ENCODE measurements at regions not wholly inside any gene's neighbourhood (a gene's known extent, or its start where the extent isn't known, plus 50 kb on each side); places are given as distances from the start of the nearest gene placed in this dataset.
"Not testable (repeated sequence)": the region's sequence is repeated elsewhere in the genome, so short reads cannot be mapped to it uniquely, and the experiment has no call there.

- no peaks in the 10 kb centered on the region for H3K36me3 Mint-ChIP-seq (ENCODE audit: low read depth)
- H3K27ac Mint-ChIP-seq: no peak overlapping the region
- H3K4me3 Mint-ChIP-seq: no peak overlapping the region
- no peak for DNase-seq
- H3K4me1 Mint-ChIP-seq (ENCODE audit: low read depth): peaks cover 2% of the 10 kb centered on the region
- H3K27me3 Mint-ChIP-seq: peaks cover 26% of the 10 kb centered on the region
- H3K9me3 Mint-ChIP-seq: peaks cover 6% of the 10 kb centered on the region
Measured at GRCh38 chr10:3391657-3392056, 219.1 kb upstream of the PITRM1 start.

DNA sequence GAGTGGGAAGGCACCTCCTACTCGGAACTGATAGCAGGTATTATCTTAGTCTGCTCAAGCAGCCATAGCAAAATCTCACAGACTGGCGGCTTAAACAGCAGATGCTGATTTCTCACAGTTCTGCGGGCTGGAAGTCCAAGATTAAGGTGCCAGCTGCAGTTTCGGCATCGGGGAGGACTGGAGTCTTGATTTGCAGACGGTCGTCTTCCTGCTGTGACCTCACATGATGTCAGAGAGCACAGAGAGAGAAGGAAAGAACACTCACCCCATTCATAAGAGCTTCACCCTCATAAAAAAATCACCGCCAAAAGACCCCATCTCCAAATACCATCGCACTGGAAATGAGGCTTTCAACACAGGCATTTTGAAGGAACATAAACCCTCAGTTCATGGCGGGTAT is 216.5 kb upstream of the PITRM1 start:
- H3K4me1 Mint-ChIP-seq (ENCODE audit: low read depth): no peaks in the 10 kb centered on the region
- peaks cover 18% of the 10 kb centered on the region for H3K27me3 Mint-ChIP-seq
- no peak for DNase-seq
- H3K4me3 Mint-ChIP-seq: no peak overlapping the region
- H3K9me3 Mint-ChIP-seq: peaks cover 12% of the 10 kb centered on the region
- no peaks in the 10 kb centered on the region for H3K36me3 Mint-ChIP-seq (ENCODE audit: low read depth)
- no peak overlapping the region for H3K27ac Mint-ChIP-seq

DNA sequence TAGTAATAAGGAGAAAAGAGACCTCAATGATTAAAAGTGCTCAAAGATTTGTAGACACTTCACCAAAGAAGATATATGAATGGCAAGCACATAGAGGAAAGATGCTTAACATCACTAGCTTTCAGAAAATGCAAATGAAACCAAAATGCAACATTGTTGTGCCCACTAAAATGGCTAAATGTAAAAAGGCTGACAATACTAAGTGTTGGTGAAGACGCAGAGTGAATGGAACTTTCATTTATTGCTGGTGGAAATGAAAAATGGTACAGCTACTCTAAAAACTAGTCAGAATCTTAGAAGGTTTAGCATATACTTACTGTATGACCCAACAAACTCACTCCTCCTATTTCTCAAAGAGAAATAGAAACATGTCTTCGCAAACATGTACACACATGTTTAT is 212.9 kb upstream of the PITRM1 start:
- H3K4me1 Mint-ChIP-seq (ENCODE audit: low read depth): no peaks in the 10 kb centered on the region
- H3K27me3 Mint-ChIP-seq: peaks cover 14% of the 10 kb centered on the region
- H3K27ac Mint-ChIP-seq: no peak overlapping the region
- peaks cover 12% of the 10 kb centered on the region for H3K9me3 Mint-ChIP-seq
- no peak overlapping the region for H3K4me3 Mint-ChIP-seq
- H3K36me3 Mint-ChIP-seq (ENCODE audit: low read depth): no peaks in the 10 kb centered on the region
- no peak for DNase-seq

DNA sequence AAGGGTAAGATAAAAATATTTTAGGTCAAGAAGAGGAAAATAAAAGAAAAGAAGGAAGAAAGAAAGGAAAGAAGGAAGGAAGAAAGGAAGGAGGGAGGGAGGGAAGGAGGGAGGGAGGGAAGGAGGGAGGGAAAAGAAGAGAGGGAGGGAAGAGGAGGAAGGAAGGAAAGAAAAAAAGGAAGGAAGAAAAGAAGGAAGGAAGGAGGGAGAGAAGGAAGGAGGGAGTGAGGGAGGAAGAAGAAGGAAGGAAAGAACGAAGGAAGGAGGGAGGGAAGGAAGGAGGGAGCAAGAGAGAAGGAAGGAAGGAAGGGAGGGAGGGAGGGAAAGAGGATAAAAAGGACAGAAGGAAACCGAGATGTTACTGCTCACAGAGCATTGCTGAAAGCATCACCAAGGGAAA is 209.5 kb upstream of the PITRM1 start:
- H3K27ac Mint-ChIP-seq: no peak overlapping the region
- no peak for DNase-seq
- no peaks in the 10 kb centered on the region for H3K36me3 Mint-ChIP-seq (ENCODE audit: low read depth)
- no peaks in the 10 kb centered on the region for H3K4me1 Mint-ChIP-seq (ENCODE audit: low read depth)
- peaks cover 14% of the 10 kb centered on the region for H3K27me3 Mint-ChIP-seq
- H3K4me3 Mint-ChIP-seq: no peak overlapping the region
- H3K9me3 Mint-ChIP-seq: peaks cover 12% of the 10 kb centered on the region

DNA sequence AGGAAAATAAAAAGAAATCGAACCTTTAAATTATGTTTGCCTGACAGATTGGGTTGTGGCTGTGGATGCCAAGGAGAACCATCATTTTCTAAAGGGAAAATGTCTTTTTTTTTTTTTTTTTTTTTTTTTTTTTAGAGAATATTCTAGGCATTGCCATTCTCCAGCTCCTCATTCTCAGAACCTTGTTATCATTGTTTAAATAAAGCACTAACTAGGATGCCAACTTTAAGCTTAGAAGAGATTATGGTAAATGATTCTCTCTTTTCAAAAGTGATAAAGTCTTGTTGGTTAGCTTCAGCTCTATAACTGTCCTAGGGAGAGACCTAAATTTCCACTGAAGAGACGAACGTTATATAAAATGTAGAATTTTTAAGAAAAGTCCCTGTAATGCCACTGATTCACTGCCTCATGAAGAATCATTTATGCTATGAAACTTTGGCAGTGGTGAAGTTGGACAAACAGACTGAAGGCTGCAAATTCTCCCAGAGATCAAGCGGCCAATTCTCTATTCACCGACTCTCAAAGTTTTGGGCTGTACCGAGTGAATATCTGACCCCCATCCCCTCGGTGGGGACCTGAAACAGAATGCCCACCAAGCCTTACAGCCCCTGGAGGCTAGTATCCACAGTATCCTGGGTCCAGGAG is 207.9 kb upstream of the PITRM1 start:
- Mint-ChIP-seq H3K27ac (no peak overlapping the region), H3K9me3 (peaks cover 8% of the 10 kb centered on the region), H3K27me3 (peaks cover 8% of the 10 kb centered on the region), H3K36me3 (ENCODE audit: low read depth) (no peaks in the 10 kb centered on the region), H3K4me1 (ENCODE audit: low read depth) (no peaks in the 10 kb centered on the region), H3K4me3 (no peak overlapping the region)
- no peak for DNase-seq

DNA sequence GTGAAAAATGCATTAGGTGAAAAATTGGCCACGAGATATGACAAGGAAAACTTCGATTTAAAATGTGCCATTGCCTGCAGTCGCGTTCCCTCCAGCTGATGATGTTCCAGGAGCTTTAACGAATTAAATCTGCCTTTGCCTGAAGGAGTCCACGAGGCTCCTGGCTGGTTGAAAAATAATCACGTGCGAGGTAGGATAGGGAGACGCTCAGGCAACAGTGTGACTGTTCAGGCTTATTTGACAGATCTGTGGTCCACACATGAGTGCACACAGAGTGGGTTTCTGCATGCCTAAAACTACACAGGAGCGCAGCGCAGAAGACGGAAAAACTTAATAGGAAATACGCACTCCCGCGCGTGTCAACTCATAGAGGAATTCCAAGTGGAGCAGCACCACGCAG is 204.0 kb upstream of the PITRM1 start:
- no peaks in the 10 kb centered on the region for H3K36me3 Mint-ChIP-seq (ENCODE audit: low read depth)
- no peak overlapping the region for H3K4me3 Mint-ChIP-seq
- no peak overlapping the region for H3K27ac Mint-ChIP-seq
- H3K9me3 Mint-ChIP-seq: no peaks in the 10 kb centered on the region
- DNase-seq: no peak
- H3K27me3 Mint-ChIP-seq: peaks cover 8% of the 10 kb centered on the region
- no peaks in the 10 kb centered on the region for H3K4me1 Mint-ChIP-seq (ENCODE audit: low read depth)

GRCh38 chr10:3375505-3375904 is 202.9 kb upstream of the PITRM1 start:
- Mint-ChIP-seq H3K27ac (no peak overlapping the region), H3K36me3 (ENCODE audit: low read depth) (no peaks in the 10 kb centered on the region), H3K4me1 (ENCODE audit: low read depth) (no peaks in the 10 kb centered on the region), H3K4me3 (no peak overlapping the region), H3K27me3 (peaks cover 4% of the 10 kb centered on the region), H3K9me3 (no peaks in the 10 kb centered on the region)
- no peak for DNase-seq

DNA sequence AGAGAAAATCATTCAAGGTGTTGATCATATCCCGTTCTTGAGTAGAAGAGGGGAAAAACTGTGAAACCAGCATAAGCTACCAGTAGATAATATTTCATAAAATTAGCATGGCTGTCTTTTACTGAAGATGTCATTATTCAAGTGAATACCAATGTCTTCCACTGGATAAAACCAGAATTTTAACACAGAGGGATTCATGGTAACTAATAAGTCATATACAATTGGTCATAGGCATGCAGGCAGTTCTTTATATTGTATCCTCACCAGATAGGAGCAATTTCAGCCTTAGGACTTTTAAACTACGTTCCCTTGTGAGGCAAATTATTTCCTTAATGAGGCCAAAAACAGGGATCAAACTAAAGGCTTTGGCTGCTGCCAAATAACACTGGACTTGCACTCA is 202.3 kb upstream of the PITRM1 start:
- Mint-ChIP-seq H3K27me3 (peaks cover 4% of the 10 kb centered on the region), H3K9me3 (no peaks in the 10 kb centered on the region), H3K4me3 (no peak overlapping the region), H3K36me3 (ENCODE audit: low read depth) (no peaks in the 10 kb centered on the region), H3K27ac (no peak overlapping the region), H3K4me1 (ENCODE audit: low read depth) (no peaks in the 10 kb centered on the region)
- DNase-seq: no peak

- not testable (repeated sequence) for H3K4me1 Mint-ChIP-seq (ENCODE audit: low read depth); DNase-seq; H3K4me3 Mint-ChIP-seq; H3K36me3 Mint-ChIP-seq (ENCODE audit: low read depth); H3K9me3 Mint-ChIP-seq; H3K27ac Mint-ChIP-seq; H3K27me3 Mint-ChIP-seq
Measured at GRCh38 chr10:3373374-3374027, 200.9 kb upstream of the PITRM1 start.

DNA sequence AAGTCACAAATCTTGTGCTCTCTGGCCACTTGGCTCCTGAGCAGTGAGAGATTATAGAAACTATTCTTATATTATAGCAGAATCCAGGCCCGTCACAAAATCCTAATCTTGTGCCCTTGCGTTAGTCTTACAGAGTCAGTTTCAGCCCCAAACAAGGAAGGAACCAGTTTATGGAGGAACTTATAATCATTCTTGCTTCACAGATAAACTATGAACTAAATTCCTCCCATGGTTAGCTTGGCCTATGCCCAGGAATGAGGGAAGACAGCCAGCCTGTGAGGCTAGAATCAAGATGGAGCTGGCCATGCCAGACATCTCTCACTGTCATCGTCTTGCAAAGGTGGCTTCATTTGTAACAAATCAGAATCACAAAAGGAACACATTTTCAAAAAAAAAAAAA is 199.7 kb upstream of the PITRM1 start:
- no peak overlapping the region for H3K27ac Mint-ChIP-seq
- H3K27me3 Mint-ChIP-seq: peaks cover 3% of the 10 kb centered on the region
- no peaks in the 10 kb centered on the region for H3K36me3 Mint-ChIP-seq (ENCODE audit: low read depth)
- DNase-seq: no peak
- H3K4me3 Mint-ChIP-seq: no peak overlapping the region
- no peaks in the 10 kb centered on the region for H3K9me3 Mint-ChIP-seq
- no peaks in the 10 kb centered on the region for H3K4me1 Mint-ChIP-seq (ENCODE audit: low read depth)

DNA sequence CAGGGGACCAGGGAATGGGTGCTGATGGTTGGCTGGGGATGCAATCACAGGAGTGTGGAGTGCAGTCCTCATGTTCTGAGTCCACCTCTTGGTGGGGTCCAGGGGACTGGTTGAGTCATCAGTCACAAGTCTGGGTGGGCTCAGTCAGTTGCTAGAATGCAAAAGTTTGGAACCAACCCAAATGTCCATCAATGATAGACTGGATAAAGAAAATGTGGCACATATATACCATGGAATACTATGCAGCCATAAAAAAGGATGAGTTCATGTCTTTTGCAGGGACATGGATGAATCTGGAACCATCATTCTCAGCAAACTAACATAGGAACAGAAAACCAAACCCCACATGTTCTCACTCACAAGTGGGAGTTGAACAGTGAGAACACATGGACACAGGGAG is 199.0 kb upstream of the PITRM1 start:
- H3K9me3 Mint-ChIP-seq; H3K27me3 Mint-ChIP-seq; DNase-seq; H3K27ac Mint-ChIP-seq; H3K36me3 Mint-ChIP-seq (ENCODE audit: low read depth); H3K4me3 Mint-ChIP-seq; H3K4me1 Mint-ChIP-seq (ENCODE audit: low read depth): not testable (repeated sequence)

DNA sequence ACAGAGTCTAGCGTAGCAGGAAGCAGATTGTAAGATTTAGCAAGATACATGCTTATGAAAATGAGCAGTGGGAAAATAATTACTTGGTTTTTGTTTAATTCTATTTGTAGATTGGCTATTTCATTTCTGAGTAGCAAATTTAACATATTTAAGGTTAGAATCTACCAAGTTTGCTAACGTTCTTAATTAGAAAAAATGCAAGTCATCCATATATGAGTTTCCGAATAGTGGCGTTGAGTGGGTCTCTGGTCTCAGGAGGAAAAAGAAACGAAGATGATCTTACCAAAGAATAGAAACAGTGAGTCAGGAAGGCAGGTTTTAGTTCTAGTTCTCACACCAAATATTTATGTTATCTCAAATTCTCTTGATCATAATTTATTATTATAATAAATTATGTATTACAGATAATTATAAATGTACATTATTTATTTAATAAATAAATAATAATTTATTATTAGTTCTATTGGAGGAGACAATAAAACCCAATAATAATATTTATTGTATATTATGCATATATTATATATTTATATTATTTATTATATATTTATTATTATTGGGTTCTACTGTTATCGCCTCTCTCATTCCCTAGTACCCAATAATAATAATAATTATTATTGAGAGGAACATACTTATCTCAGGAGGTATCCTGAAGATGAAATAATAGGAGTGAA is 194.3 kb upstream of the PITRM1 start:
- Mint-ChIP-seq H3K4me1 (ENCODE audit: low read depth) (peaks cover 5% of the 10 kb centered on the region), H3K4me3 (no peak overlapping the region), H3K27me3 (peaks cover 11% of the 10 kb centered on the region), H3K36me3 (ENCODE audit: low read depth) (no peaks in the 10 kb centered on the region), H3K9me3 (peaks cover 6% of the 10 kb centered on the region), H3K27ac (no peak overlapping the region)
- DNase-seq: no peak

- Mint-ChIP-seq H3K4me1 (ENCODE audit: low read depth) (peaks cover 5% of the 10 kb centered on the region), H3K36me3 (ENCODE audit: low read depth) (no peaks in the 10 kb centered on the region), H3K27me3 (peaks cover 12% of the 10 kb centered on the region), H3K27ac (no peak overlapping the region), H3K4me3 (no peak overlapping the region), H3K9me3 (peaks cover 12% of the 10 kb centered on the region)
- no peak for DNase-seq
Measured at GRCh38 chr10:3366043-3366442, 193.5 kb upstream of the PITRM1 start.

DNA sequence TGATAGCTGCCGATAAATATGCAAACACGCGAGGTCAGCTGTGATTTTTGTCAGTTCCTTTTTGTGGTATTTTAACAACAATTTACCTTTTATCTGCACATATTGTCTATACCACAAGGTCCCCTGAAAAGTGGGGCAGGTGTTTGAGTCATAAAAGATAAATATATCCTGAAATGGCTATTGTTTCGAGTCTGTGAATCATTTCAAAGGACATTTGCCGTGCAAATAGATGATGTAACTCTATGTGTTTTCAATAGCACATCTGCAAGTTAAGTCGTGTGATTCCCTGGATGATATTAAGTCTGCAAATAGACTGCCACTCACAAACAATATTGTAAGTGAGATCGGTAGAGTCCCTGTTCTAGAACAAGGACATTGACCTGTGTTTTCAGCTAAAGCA is 193.0 kb upstream of the PITRM1 start:
- no peak overlapping the region for H3K27ac Mint-ChIP-seq
- peaks cover 5% of the 10 kb centered on the region for H3K4me1 Mint-ChIP-seq (ENCODE audit: low read depth)
- no peak overlapping the region for H3K4me3 Mint-ChIP-seq
- H3K27me3 Mint-ChIP-seq: peaks cover 15% of the 10 kb centered on the region
- H3K36me3 Mint-ChIP-seq (ENCODE audit: low read depth): no peaks in the 10 kb centered on the region
- H3K9me3 Mint-ChIP-seq: peaks cover 16% of the 10 kb centered on the region
- DNase-seq: no peak

DNA sequence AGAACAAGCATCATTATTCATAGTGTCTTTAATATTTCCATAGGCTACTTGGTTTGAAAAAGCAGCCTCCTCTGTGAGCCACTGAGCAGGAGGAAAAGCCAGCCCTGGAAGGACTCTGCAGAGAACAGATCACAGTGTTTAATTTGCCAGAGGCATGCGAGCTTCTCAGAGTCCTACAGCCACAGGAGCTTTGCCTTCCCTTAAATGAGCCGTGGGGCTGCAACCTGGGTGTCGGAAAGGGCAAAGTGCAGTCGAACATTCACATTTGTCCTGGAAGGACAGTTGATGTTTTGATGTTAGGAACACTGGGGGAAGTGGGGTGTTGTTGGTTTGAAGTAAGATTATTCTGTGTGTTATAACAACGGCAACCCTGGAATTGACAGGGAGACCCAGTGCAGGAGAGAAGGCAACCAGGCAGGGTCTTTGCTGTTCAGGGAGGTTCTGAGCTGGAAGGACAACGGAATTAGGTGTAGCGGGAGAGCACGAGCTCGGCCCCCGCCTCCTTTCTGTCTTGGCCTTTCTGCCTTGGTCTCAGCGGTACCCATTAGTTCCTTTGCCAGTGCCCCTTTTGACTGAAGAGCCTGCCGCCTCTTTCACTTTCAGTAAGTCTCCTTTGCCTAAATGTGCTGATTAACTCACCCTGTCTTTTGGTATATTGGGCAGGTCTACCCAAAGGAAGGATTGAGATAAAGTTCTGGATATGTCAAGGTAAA is 192.3 kb upstream of the PITRM1 start:
- DNase-seq: no peak
- peaks cover 22% of the 10 kb centered on the region for H3K9me3 Mint-ChIP-seq
- peaks cover 15% of the 10 kb centered on the region for H3K27me3 Mint-ChIP-seq
- H3K36me3 Mint-ChIP-seq (ENCODE audit: low read depth): no peaks in the 10 kb centered on the region
- H3K4me1 Mint-ChIP-seq (ENCODE audit: low read depth): peaks cover 5% of the 10 kb centered on the region
- no peak overlapping the region for H3K27ac Mint-ChIP-seq
- H3K4me3 Mint-ChIP-seq: no peak overlapping the region

Measured in activated T-cell treated with anti-CD3 and anti-CD28 coated beads, Interleukin-2, amount 50 U/mL, for 24 hours (primary cell).